ENCODE measurements at regions not wholly inside any gene's neighbourhood (a gene's known extent, or its start where the extent isn't known, plus 50 kb on each side); places are given as distances from the start of the nearest gene placed in this dataset.

DNA sequence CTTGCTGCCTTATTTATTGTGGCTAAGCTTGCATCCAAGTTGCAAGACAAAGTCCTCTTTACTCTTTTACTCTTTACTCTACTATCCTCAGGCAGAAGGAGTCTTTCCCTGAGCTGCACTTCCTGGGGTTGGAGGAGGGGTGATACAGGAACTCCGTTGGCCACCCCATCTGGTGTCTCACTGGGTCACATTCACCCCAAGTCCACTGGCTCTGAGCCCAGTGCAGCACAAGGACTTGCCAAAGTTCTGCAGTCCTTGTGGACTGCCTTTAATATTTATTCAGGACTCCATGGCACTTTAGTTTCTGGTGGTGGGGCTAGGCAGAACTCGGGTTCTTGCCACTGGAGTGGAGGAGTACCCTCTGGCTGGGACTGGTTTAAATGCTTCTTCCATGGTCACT, 165.4 kb upstream of the KCNH8 start:
- TF ChIP-seq, protein P1, sequence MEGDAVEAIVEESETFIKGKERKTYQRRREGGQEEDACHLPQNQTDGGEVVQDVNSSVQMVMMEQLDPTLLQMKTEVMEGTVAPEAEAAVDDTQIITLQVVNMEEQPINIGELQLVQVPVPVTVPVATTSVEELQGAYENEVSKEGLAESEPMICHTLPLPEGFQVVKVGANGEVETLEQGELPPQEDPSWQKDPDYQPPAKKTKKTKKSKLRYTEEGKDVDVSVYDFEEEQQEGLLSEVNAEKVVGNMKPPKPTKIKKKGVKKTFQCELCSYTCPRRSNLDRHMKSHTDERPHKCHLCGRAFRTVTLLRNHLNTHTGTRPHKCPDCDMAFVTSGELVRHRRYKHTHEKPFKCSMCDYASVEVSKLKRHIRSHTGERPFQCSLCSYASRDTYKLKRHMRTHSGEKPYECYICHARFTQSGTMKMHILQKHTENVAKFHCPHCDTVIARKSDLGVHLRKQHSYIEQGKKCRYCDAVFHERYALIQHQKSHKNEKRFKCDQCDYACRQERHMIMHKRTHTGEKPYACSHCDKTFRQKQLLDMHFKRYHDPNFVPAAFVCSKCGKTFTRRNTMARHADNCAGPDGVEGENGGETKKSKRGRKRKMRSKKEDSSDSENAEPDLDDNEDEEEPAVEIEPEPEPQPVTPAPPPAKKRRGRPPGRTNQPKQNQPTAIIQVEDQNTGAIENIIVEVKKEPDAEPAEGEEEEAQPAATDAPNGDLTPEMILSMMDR (IDR thresholded peaks at IDR 0.05; ENCODE audit: borderline replicate concordance, extremely low read depth, low read length, poor library complexity, severe bottlenecking), result no peak
- TF ChIP-seq EZH2 (IDR thresholded peaks at IDR 0.05; ENCODE audit: borderline replicate concordance, low read depth, low read length, severe bottlenecking), result no peak

Measured in DND-41 (cell line).